ENCODE measurements at regions not wholly inside any gene's neighbourhood (a gene's known extent, or its start where the extent isn't known, plus 50 kb on each side); places are given as distances from the start of the nearest gene placed in this dataset.

- DNase-seq, result no peak
These were observed 321.9 kb upstream of the CCDC54 start for GRCh38 chr3:107055181-107055942.

- DNase-seq, result no peak
These were observed 315.8 kb upstream of the CCDC54 start for GRCh38 chr3:107061466-107061865.

- DNase-seq, result no peak
These were observed 314.9 kb upstream of the CCDC54 start for GRCh38 chr3:107062310-107062709.

- no peak for DNase-seq
These were observed 314.5 kb upstream of the CCDC54 start for GRCh38 chr3:107062787-107063186.

GRCh38 chr3:107063351-107063750 is 313.9 kb upstream of the CCDC54 start:
- no peak for DNase-seq

GRCh38 chr3:107064405-107065060 is 312.7 kb upstream of the CCDC54 start:
- peak; percentile 68 to 73 for DNase-seq

- no peak for DNase-seq
These were observed 312.0 kb upstream of the CCDC54 start for GRCh38 chr3:107065094-107065861.

GRCh38 chr3:107067421-107067820 is 309.8 kb upstream of the CCDC54 start:
- DNase-seq, result no peak

GRCh38 chr3:107068980-107069379 is 308.3 kb upstream of the CCDC54 start:
- peak; percentile 34 to 51 for DNase-seq

GRCh38 chr3:107076946-107077345 is 300.3 kb upstream of the CCDC54 start:
- no peak for DNase-seq

GRCh38 chr3:107077391-107077790 is 299.8 kb upstream of the CCDC54 start:
- no peak for DNase-seq

GRCh38 chr3:107082527-107082926 is 294.7 kb upstream of the CCDC54 start:
- no peak for DNase-seq

GRCh38 chr3:107085261-107085660 is 292.0 kb upstream of the CCDC54 start:
- no peak for DNase-seq

- DNase-seq, result no peak
These were observed 285.1 kb upstream of the CCDC54 start for GRCh38 chr3:107092121-107092520.

- DNase-seq, result no peak
These were observed 278.4 kb upstream of the CCDC54 start for GRCh38 chr3:107098864-107099263.

GRCh38 chr3:107100137-107100536 is 277.1 kb upstream of the CCDC54 start:
- no peak for DNase-seq

- DNase-seq, result no peak
These were observed 276.7 kb upstream of the CCDC54 start for GRCh38 chr3:107100573-107100972.

GRCh38 chr3:107103786-107104185 is 273.5 kb upstream of the CCDC54 start:
- DNase-seq, result no peak

- no peak for DNase-seq
These were observed 270.9 kb upstream of the CCDC54 start for GRCh38 chr3:107106316-107106715.

GRCh38 chr3:107106907-107107306 is 270.3 kb upstream of the CCDC54 start:
- DNase-seq, result no peak

GRCh38 chr3:107110596-107111305 is 266.5 kb upstream of the CCDC54 start:
- no peak for DNase-seq

- DNase-seq, result no peak
These were observed 265.4 kb upstream of the CCDC54 start for GRCh38 chr3:107111872-107112271.

- DNase-seq, result no peak
These were observed 264.9 kb upstream of the CCDC54 start for GRCh38 chr3:107112356-107112755.
